B cell (primary cell): ENCODE measurements at regions not wholly inside any gene's neighbourhood (a gene's known extent, or its start where the extent isn't known, plus 50 kb on each side); places are given as distances from the start of the nearest gene placed in this dataset.

Source experiments
- ATAC-seq: fragments of 200-7000 bp; cut with Tn5 transposase; one replicate; pipeline ENCODE4 v1.10.0; 2021; ENCODE audit warnings: low read depth, mild to moderate bottlenecking, moderate number of reproducible peaks, moderate library complexity
- CTCF ChIA-PET: fragments of 350-600 bp; sonication (Branson Sonifier 250); formaldehyde crosslinking; loops from one replicate; lab custom pipeline; 2021; ENCODE audit warnings: antibody characterized with exemption, inconsistent platforms; lab: Charles Lee
- POLR2A ChIA-PET: fragments of 350-600 bp; sonication (Branson Sonifier 250); formaldehyde crosslinking; loops from one replicate; lab custom pipeline; 2021; ENCODE audit warnings: antibody characterized with exemption; lab: Charles Lee
- DNase-seq: peaks from one replicate; pipeline ENCODE4 v3.0.0; 2013
- H2AFZ ChIP-seq: 2 replicates; pipeline ENCODE4 v1.6.1; 2012; ENCODE audit warnings: mild to moderate bottlenecking, low read depth, low read length; ENCODE audit not compliant: insufficient read depth, poor library complexity, severe bottlenecking
- H3K27ac ChIP-seq, 2 donors: 1 replicate in 1 of 2; 2 replicates in 1 of 2; pipeline ENCODE4 v1.5.1; 2012 to 2013; ENCODE audit warnings: low read length in 2 of 2, mild to moderate bottlenecking in 2 of 2, moderate library complexity in 1 of 2
- H3K27me3 ChIP-seq, 4 experiments: fragments of 200-600 bp in 1 of 4; sonication (generic) in 1 of 4; replicated peaks in 1 of 4; 1 replicate in 2 of 4; 2 replicates in 2 of 4; pipeline versions ENCODE4 v1.6.1 to v1.7.0; 2013 to 2016; ENCODE audit warnings: low read length in 3 of 4, mild to moderate bottlenecking in 2 of 4, mixed read lengths in 1 of 4, moderate library complexity in 1 of 4; ENCODE audit not compliant: insufficient read depth in 4 of 4, control insufficient read depth in 3 of 4; ENCODE audit errors: control extremely low read depth in 1 of 4
- H3K36me3 ChIP-seq, 2 experiments: replicated peaks in 1 of 2; 1 replicate in 1 of 2; 2 replicates in 1 of 2; pipeline versions ENCODE4 v1.6.1 to v1.7.1; 2013; ENCODE audit warnings: low read length in 1 of 2; ENCODE audit not compliant: insufficient read depth in 2 of 2, control insufficient read depth in 1 of 2; ENCODE audit errors: control extremely low read depth in 1 of 2, extremely low read depth in 1 of 2
- H3K4me1 ChIP-seq, 2 donors: fragments of 200-600 bp in 1 of 2; sonication (generic) in 1 of 2; 1 replicate in 1 of 2; 2 replicates in 1 of 2; pipeline versions ENCODE4 v1.5.1 to v1.6.1; 2013 to 2017; ENCODE audit warnings: low read length in 2 of 2; ENCODE audit not compliant: control insufficient read depth in 2 of 2, insufficient read depth in 2 of 2
- H3K4me2 ChIP-seq: replicated peaks from 2 replicates; pipeline ENCODE3; 2012; ENCODE audit warnings: mild to moderate bottlenecking, low read depth, low read length; ENCODE audit not compliant: poor library complexity, severe bottlenecking
- H3K4me3 ChIP-seq, 5 experiments: fragments of 200-600 bp in 1 of 5; sonication (generic) in 1 of 5; 1 replicate in 3 of 5; 2 replicates in 2 of 5; pipeline versions ENCODE4 v1.5.1 to v1.7.0; 2011 to 2016; ENCODE audit warnings: low read length in 4 of 5, mild to moderate bottlenecking in 4 of 5, low read depth in 2 of 5, control low read depth in 1 of 5, moderate library complexity in 1 of 5; ENCODE audit not compliant: insufficient read depth in 1 of 5; ENCODE audit errors: control extremely low read depth in 1 of 5, extremely low read depth in 1 of 5
- H3K79me2 ChIP-seq: fragments of 200-600 bp; sonication (generic); one replicate; pipeline ENCODE4 v1.6.0; 2016; ENCODE audit warnings: low read length; ENCODE audit not compliant: control insufficient read depth, insufficient read depth
- H3K9ac ChIP-seq: fragments of 200-600 bp; sonication (generic); 2 replicates; pipeline ENCODE4 v1.6.1; 2017; ENCODE audit warnings: mild to moderate bottlenecking, low read length, moderate library complexity
- H3K9me3 ChIP-seq, 3 donors: one replicate each; pipeline versions ENCODE4 v1.6.1 to v1.7.1; 2013; ENCODE audit warnings: low read length in 2 of 3; ENCODE audit not compliant: control insufficient read depth in 2 of 3, insufficient read depth in 1 of 3; ENCODE audit errors: control extremely low read depth in 1 of 3
- H4K20me1 ChIP-seq: 2 replicates; pipeline ENCODE4 v1.6.0; 2012; ENCODE audit warnings: mild to moderate bottlenecking, low read length; ENCODE audit not compliant: insufficient read depth, control insufficient read depth, poor library complexity, severe bottlenecking
- H3K27ac Mint-ChIP-seq: one replicate; pipeline ENCODE4 v1.8.0; 2021; ENCODE audit warnings: mixed read lengths
- H3K27me3 Mint-ChIP-seq: one replicate; pipeline ENCODE4 v1.8.0; 2021; ENCODE audit warnings: mixed read lengths
- H3K4me1 Mint-ChIP-seq: one replicate; pipeline ENCODE4 v1.8.0; 2021; ENCODE audit warnings: mixed read lengths
- H3K4me3 Mint-ChIP-seq: one replicate; pipeline ENCODE4 v1.8.0; 2021; ENCODE audit warnings: mixed read lengths
- H3K9me3 Mint-ChIP-seq: one replicate; pipeline ENCODE4 v1.8.0; 2022; ENCODE audit warnings: mixed read lengths; ENCODE audit not compliant: insufficient read depth
- EZH2 ChIP-seq: IDR thresholded peaks from 2 replicates; pipeline ENCODE4 v1.6.1; 2012; ENCODE audit warnings: borderline replicate concordance, low read depth, mild to moderate bottlenecking, moderate library complexity, low read length; ENCODE audit not compliant: insufficient read depth, poor library complexity, severe bottlenecking
- WGBS: methylation state at CpG from one replicate; pipeline ENCODE4 v1.1.5; 2013; ENCODE audit warnings: missing lambda C conversion rate; ENCODE audit not compliant: insufficient coverage; 5-methylcytosine and 5-hydroxymethylcytosine counted together
- intact Hi-C: fragments of 100-400 bp; cut with micrococcal nuclease; formaldehyde crosslinking; loops from one replicate; pipeline ENCODE4 v1.10.0; 2022
- TF ChIP-seq, protein P1 (sequence below): fragments of 200-600 bp; IDR thresholded peaks from one replicate; pipeline ENCODE4 v1.8.0; 2022; ENCODE audit warnings: antibody characterized with exemption, mild to moderate bottlenecking

DNA sequence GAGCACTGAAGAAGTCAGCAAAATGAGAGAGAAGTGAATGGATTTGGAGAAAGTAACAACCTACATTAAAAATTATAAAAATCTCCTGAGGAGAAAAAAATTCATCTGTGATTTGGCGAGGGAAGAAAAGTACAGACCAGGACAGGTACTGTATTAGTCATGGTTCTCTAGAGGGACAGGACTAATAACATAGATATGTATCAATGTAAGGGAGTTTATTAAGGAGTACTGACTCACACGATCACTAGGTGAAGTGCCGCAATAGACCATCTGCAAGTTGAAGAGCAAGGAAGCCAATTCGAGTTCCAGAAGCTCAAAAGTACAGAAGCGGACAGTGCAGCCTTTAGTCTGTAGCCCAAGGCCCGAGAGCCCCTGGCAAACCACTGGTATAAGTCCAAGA is 1004.4 kb upstream of the ALCAM start:
- H3K4me3 Mint-ChIP-seq, result no peak overlapping the region
- POLR2A ChIA-PET, result no interaction called here
- Histone ChIP-seq H3K9ac (no peak overlapping the region), H3K9me3 (no peaks in the 10 kb centered on the region), H3K27me3 (no peaks in the 10 kb centered on the region), H2AFZ (no peak overlapping the region), H3K79me2 (no peaks in the 10 kb centered on the region), H3K4me1 (no peaks in the 10 kb centered on the region), H3K27ac (no peak overlapping the region), H3K4me2 (no peak overlapping the region), H3K4me3 (no peak overlapping the region), H4K20me1 (no peaks in the 10 kb centered on the region), H3K36me3 (no peaks in the 10 kb centered on the region)
- no peak for TF ChIP-seq EZH2
- TF ChIP-seq, protein P1, sequence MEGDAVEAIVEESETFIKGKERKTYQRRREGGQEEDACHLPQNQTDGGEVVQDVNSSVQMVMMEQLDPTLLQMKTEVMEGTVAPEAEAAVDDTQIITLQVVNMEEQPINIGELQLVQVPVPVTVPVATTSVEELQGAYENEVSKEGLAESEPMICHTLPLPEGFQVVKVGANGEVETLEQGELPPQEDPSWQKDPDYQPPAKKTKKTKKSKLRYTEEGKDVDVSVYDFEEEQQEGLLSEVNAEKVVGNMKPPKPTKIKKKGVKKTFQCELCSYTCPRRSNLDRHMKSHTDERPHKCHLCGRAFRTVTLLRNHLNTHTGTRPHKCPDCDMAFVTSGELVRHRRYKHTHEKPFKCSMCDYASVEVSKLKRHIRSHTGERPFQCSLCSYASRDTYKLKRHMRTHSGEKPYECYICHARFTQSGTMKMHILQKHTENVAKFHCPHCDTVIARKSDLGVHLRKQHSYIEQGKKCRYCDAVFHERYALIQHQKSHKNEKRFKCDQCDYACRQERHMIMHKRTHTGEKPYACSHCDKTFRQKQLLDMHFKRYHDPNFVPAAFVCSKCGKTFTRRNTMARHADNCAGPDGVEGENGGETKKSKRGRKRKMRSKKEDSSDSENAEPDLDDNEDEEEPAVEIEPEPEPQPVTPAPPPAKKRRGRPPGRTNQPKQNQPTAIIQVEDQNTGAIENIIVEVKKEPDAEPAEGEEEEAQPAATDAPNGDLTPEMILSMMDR, result no peak
- H3K9me3 Mint-ChIP-seq, result peaks cover 4% of the 10 kb centered on the region
- ATAC-seq (no peak), DNase-seq (no peak)
- no peak overlapping the region for H3K27ac Mint-ChIP-seq
- 94% methylated on average over 5 of the region's 6 CpGs for WGBS
- CTCF ChIA-PET, result no interaction called here
- no peaks in the 10 kb centered on the region for H3K27me3 Mint-ChIP-seq
- intact Hi-C loops, result no loop called here
- peaks cover 4% of the 10 kb centered on the region for H3K4me1 Mint-ChIP-seq

DNA sequence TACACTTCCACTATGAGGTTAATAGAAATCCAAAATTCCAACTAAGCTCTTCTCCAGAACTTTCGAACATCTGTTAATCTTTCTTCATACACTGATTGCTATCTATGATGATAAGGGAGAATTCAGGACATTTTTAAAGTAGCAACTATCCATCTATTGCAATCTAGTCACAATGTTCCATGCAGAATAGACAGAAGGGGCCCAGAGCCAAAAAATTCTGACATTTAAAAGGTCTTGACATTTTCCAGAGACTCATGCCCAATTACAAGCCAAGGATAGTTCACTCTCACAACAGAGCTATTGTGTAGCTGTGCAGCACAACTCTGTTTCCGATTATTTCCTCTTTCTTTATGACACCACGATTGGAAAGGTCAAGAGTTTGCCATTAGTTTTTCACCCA is 999.7 kb upstream of the ALCAM start:
- H3K4me3 ChIP-seq, result no peak overlapping the region
- H3K4me1 ChIP-seq, result no peaks in the 10 kb centered on the region
- H3K4me2 ChIP-seq, result no peak overlapping the region
- intact Hi-C loops, result no loop called here
- Mint-ChIP-seq H3K27me3 (no peaks in the 10 kb centered on the region), H3K9me3 (peaks cover 4% of the 10 kb centered on the region), H3K4me1 (no peaks in the 10 kb centered on the region), H3K4me3 (no peak overlapping the region), H3K27ac (no peak overlapping the region)
- no peak overlapping the region for H3K27ac ChIP-seq
- 100% methylated on average over 1 of the region's 3 CpGs for WGBS
- ATAC-seq (no peak), DNase-seq (no peak)
- no peaks in the 10 kb centered on the region for H3K9me3 ChIP-seq
- H3K36me3 ChIP-seq, result no peaks in the 10 kb centered on the region
- TF ChIP-seq EZH2, result no peak
- TF ChIP-seq, protein P1, result no peak
- no peak overlapping the region for H3K9ac ChIP-seq
- no peaks in the 10 kb centered on the region for H3K27me3 ChIP-seq
- H2AFZ ChIP-seq, result no peak overlapping the region
- no peaks in the 10 kb centered on the region for H3K79me2 ChIP-seq
- POLR2A ChIA-PET, result no interaction called here
- no peaks in the 10 kb centered on the region for H4K20me1 ChIP-seq
- CTCF ChIA-PET, result no interaction called here
